GM23338 (cell line): ENCODE measurements at regions not wholly inside any gene's neighbourhood (a gene's known extent, or its start where the extent isn't known, plus 50 kb on each side); places are given as distances from the start of the nearest gene placed in this dataset.

ENCODE experiments used
- POLR2AphosphoS5 ChIP-seq: IDR thresholded peaks from 2 replicates; pipeline ENCODE4 v1.6.1; 2016; ENCODE audit warnings: antibody characterized with exemption, low read depth
- TF ChIP-seq, protein P1 (sequence below), 2 experiments: fragments of 200-600 bp in 1 of 2; sonication (generic) in 1 of 2; conservative IDR thresholded peaks; 2 replicates each; pipeline versions ENCODE4 v1.5.1 to v1.6.1; 2016 to 2017; ENCODE audit warnings: antibody characterized with exemption in 2 of 2, low read depth in 2 of 2, mild to moderate bottlenecking in 2 of 2, moderate library complexity in 1 of 2

DNA sequence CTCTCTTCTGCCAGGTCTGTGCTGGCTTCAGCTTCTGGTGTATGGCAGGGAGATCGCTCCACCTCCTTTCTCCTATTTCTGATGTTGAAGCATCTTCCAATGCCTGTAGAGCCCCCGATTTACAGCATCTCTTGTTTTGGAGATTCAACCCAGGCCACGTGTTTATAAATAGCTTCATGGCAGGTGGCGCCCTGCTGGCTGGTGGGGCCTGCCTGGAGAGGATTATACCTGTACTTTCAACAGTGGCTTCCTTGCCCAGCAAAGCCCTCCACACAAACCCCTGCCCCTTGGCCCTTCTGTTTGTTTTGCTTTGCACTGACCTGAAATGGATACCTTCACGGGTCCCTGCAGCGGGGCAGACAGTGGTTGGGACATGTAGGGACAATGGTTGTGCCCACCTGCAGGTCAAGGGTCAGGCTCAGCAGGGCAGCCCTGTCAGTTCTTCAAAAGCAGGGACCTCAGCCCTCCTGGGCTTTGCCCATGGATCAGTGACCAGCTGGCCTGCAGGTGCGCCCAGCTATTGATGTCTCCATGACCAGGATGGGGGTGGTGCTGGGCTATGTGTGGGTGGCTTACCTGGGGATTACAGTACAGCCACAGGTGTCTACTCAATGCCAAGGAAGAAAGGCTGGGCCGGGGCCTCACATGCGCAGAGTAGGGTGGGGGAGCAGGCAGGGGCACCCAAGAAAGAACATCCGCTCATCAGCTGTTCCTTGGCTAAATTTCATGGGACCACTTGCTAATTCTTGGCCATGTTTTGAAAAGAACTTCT is 112.7 kb upstream of the PRR23C start:
- TF ChIP-seq POLR2AphosphoS5, result no peak
- TF ChIP-seq, protein P1, sequence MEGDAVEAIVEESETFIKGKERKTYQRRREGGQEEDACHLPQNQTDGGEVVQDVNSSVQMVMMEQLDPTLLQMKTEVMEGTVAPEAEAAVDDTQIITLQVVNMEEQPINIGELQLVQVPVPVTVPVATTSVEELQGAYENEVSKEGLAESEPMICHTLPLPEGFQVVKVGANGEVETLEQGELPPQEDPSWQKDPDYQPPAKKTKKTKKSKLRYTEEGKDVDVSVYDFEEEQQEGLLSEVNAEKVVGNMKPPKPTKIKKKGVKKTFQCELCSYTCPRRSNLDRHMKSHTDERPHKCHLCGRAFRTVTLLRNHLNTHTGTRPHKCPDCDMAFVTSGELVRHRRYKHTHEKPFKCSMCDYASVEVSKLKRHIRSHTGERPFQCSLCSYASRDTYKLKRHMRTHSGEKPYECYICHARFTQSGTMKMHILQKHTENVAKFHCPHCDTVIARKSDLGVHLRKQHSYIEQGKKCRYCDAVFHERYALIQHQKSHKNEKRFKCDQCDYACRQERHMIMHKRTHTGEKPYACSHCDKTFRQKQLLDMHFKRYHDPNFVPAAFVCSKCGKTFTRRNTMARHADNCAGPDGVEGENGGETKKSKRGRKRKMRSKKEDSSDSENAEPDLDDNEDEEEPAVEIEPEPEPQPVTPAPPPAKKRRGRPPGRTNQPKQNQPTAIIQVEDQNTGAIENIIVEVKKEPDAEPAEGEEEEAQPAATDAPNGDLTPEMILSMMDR (conservative IDR thresholded peaks at IDR 0.05; ENCODE audit: low read depth in 2 of 2), result no peak
